BLaER1 (cell line): ENCODE measurements at regions not wholly inside any gene's neighbourhood (a gene's known extent, or its start where the extent isn't known, plus 50 kb on each side); places are given as distances from the start of the nearest gene placed in this dataset.

Experiments
- H3K27ac ChIP-seq: shearing (Covaris generic); formaldehyde crosslinking; 2 replicates; pipeline ENCODE4 v1.8.1; 2022
- H3K27me3 ChIP-seq: shearing (Covaris generic); formaldehyde crosslinking; 2 replicates; pipeline ENCODE4 v1.8.1; 2022
- H3K36me3 ChIP-seq: shearing (Covaris generic); formaldehyde crosslinking; 2 replicates; pipeline ENCODE4 v1.8.1; 2022
- H3K4me1 ChIP-seq: shearing (Covaris generic); formaldehyde crosslinking; 2 replicates; pipeline ENCODE4 v1.8.1; 2022
- H3K4me2 ChIP-seq: shearing (Covaris generic); formaldehyde crosslinking; 2 replicates; pipeline ENCODE4 v1.8.1; 2022
- H3K4me3 ChIP-seq: shearing (Covaris generic); formaldehyde crosslinking; 2 replicates; pipeline ENCODE4 v1.8.1; 2022
- H3K9ac ChIP-seq: shearing (Covaris generic); formaldehyde crosslinking; 2 replicates; pipeline ENCODE4 v1.8.1; 2022
- H3K9me3 ChIP-seq: shearing (Covaris generic); formaldehyde crosslinking; 2 replicates; pipeline ENCODE4 v1.8.1; 2022
- H4K20me1 ChIP-seq: shearing (Covaris generic); formaldehyde crosslinking; 2 replicates; pipeline ENCODE4 v1.8.1; 2022
- Cebpa-rat ChIP-seq: shearing (Covaris generic); IDR thresholded peaks from 2 replicates; pipeline ENCODE4 v1.8.1; 2022

GRCh38 chr13:108387156-108387555 is 117.6 kb downstream of the TNFSF13B start:
- H3K27me3 ChIP-seq = no peaks in the 10 kb centered on the region
- no peaks in the 10 kb centered on the region for H3K4me1 ChIP-seq
- no peaks in the 10 kb centered on the region for H3K9me3 ChIP-seq
- no peaks in the 10 kb centered on the region for H4K20me1 ChIP-seq
- no peak for TF ChIP-seq Cebpa-rat
- no peak overlapping the region for H3K4me3 ChIP-seq
- H3K4me2 ChIP-seq = no peak overlapping the region
- H3K9ac ChIP-seq = no peak overlapping the region
- no peak overlapping the region for H3K27ac ChIP-seq
- no peaks in the 10 kb centered on the region for H3K36me3 ChIP-seq

GRCh38 chr13:108402850-108403249 is 133.3 kb downstream of the TNFSF13B start:
- no peak overlapping the region for H3K4me3 ChIP-seq
- H3K4me2 ChIP-seq = no peak overlapping the region
- no peak overlapping the region for H3K9ac ChIP-seq
- no peak overlapping the region for H3K27ac ChIP-seq
- TF ChIP-seq Cebpa-rat = no peak
- H3K4me1 ChIP-seq = no peaks in the 10 kb centered on the region
- no peaks in the 10 kb centered on the region for H3K9me3 ChIP-seq
- no peaks in the 10 kb centered on the region for H3K36me3 ChIP-seq
- no peaks in the 10 kb centered on the region for H4K20me1 ChIP-seq
- no peaks in the 10 kb centered on the region for H3K27me3 ChIP-seq

GRCh38 chr13:108407495-108407894 is 138.0 kb downstream of the TNFSF13B start:
- H3K36me3 ChIP-seq = no peaks in the 10 kb centered on the region
- TF ChIP-seq Cebpa-rat = no peak
- H4K20me1 ChIP-seq = no peaks in the 10 kb centered on the region
- no peaks in the 10 kb centered on the region for H3K9me3 ChIP-seq
- H3K9ac ChIP-seq = no peak overlapping the region
- H3K27me3 ChIP-seq = no peaks in the 10 kb centered on the region
- no peak overlapping the region for H3K27ac ChIP-seq
- no peak overlapping the region for H3K4me2 ChIP-seq
- no peak overlapping the region for H3K4me3 ChIP-seq
- no peaks in the 10 kb centered on the region for H3K4me1 ChIP-seq

GRCh38 chr13:108408672-108409071 is 139.2 kb downstream of the TNFSF13B start:
- H3K9me3 ChIP-seq = no peaks in the 10 kb centered on the region
- no peak overlapping the region for H3K27ac ChIP-seq
- no peaks in the 10 kb centered on the region for H3K36me3 ChIP-seq
- no peak overlapping the region for H3K4me3 ChIP-seq
- H3K4me1 ChIP-seq = no peaks in the 10 kb centered on the region
- H4K20me1 ChIP-seq = no peaks in the 10 kb centered on the region
- no peak for TF ChIP-seq Cebpa-rat
- no peak overlapping the region for H3K9ac ChIP-seq
- no peaks in the 10 kb centered on the region for H3K27me3 ChIP-seq
- H3K4me2 ChIP-seq = no peak overlapping the region

GRCh38 chr13:108409730-108410129 is 140.2 kb downstream of the TNFSF13B start:
- Histone ChIP-seq H4K20me1 (no peaks in the 10 kb centered on the region), H3K9me3 (no peaks in the 10 kb centered on the region), H3K9ac (no peak overlapping the region), H3K4me2 (no peak overlapping the region), H3K4me1 (peaks cover 1% of the 10 kb centered on the region), H3K27me3 (no peaks in the 10 kb centered on the region), H3K4me3 (no peak overlapping the region), H3K36me3 (no peaks in the 10 kb centered on the region), H3K27ac (no peak overlapping the region)
- TF ChIP-seq Cebpa-rat = no peak

- Histone ChIP-seq H3K27me3 (no peaks in the 10 kb centered on the region), H3K4me1 (peaks cover 4% of the 10 kb centered on the region), H3K27ac (no peak overlapping the region), H3K4me3 (no peak overlapping the region), H3K36me3 (no peaks in the 10 kb centered on the region), H3K9ac (no peak overlapping the region), H3K4me2 (no peak overlapping the region), H3K9me3 (no peaks in the 10 kb centered on the region), H4K20me1 (no peaks in the 10 kb centered on the region)
- TF ChIP-seq Cebpa-rat = no peak
Measured at GRCh38 chr13:108419768-108420167, 150.2 kb downstream of the TNFSF13B start.

GRCh38 chr13:108425056-108425455 is 155.5 kb downstream of the TNFSF13B start:
- H4K20me1 ChIP-seq = no peaks in the 10 kb centered on the region
- H3K27ac ChIP-seq = no peak overlapping the region
- no peaks in the 10 kb centered on the region for H3K4me1 ChIP-seq
- H3K27me3 ChIP-seq = no peaks in the 10 kb centered on the region
- no peaks in the 10 kb centered on the region for H3K9me3 ChIP-seq
- H3K9ac ChIP-seq = no peak overlapping the region
- H3K4me3 ChIP-seq = no peak overlapping the region
- H3K4me2 ChIP-seq = no peak overlapping the region
- TF ChIP-seq Cebpa-rat = no peak
- H3K36me3 ChIP-seq = no peaks in the 10 kb centered on the region

GRCh38 chr13:108426893-108427292 is 157.4 kb downstream of the TNFSF13B start:
- H4K20me1 ChIP-seq = no peaks in the 10 kb centered on the region
- H3K9ac ChIP-seq = no peak overlapping the region
- H3K4me1 ChIP-seq = no peaks in the 10 kb centered on the region
- H3K4me3 ChIP-seq = no peak overlapping the region
- TF ChIP-seq Cebpa-rat = no peak
- no peaks in the 10 kb centered on the region for H3K36me3 ChIP-seq
- no peaks in the 10 kb centered on the region for H3K27me3 ChIP-seq
- no peak overlapping the region for H3K4me2 ChIP-seq
- no peaks in the 10 kb centered on the region for H3K9me3 ChIP-seq
- no peak overlapping the region for H3K27ac ChIP-seq

- Histone ChIP-seq H3K4me2 (no peak overlapping the region), H3K4me3 (no peak overlapping the region), H3K4me1 (no peaks in the 10 kb centered on the region), H4K20me1 (no peaks in the 10 kb centered on the region), H3K36me3 (no peaks in the 10 kb centered on the region), H3K27me3 (no peaks in the 10 kb centered on the region), H3K27ac (no peak overlapping the region), H3K9ac (no peak overlapping the region), H3K9me3 (no peaks in the 10 kb centered on the region)
- TF ChIP-seq Cebpa-rat = no peak
Measured at GRCh38 chr13:108427355-108427754, 157.8 kb downstream of the TNFSF13B start.

GRCh38 chr13:108428691-108429090 is 159.2 kb downstream of the TNFSF13B start:
- H3K27me3 ChIP-seq = no peaks in the 10 kb centered on the region
- no peak overlapping the region for H3K9ac ChIP-seq
- H3K36me3 ChIP-seq = no peaks in the 10 kb centered on the region
- H3K27ac ChIP-seq = no peak overlapping the region
- H3K9me3 ChIP-seq = no peaks in the 10 kb centered on the region
- no peak overlapping the region for H3K4me3 ChIP-seq
- no peak for TF ChIP-seq Cebpa-rat
- no peaks in the 10 kb centered on the region for H4K20me1 ChIP-seq
- H3K4me1 ChIP-seq = no peaks in the 10 kb centered on the region
- H3K4me2 ChIP-seq = no peak overlapping the region

- no peak overlapping the region for H3K4me3 ChIP-seq
- no peak overlapping the region for H3K27ac ChIP-seq
- no peaks in the 10 kb centered on the region for H3K4me1 ChIP-seq
- no peak overlapping the region for H3K9ac ChIP-seq
- TF ChIP-seq Cebpa-rat = no peak
- H3K27me3 ChIP-seq = no peaks in the 10 kb centered on the region
- H3K4me2 ChIP-seq = no peak overlapping the region
- no peaks in the 10 kb centered on the region for H3K9me3 ChIP-seq
- no peaks in the 10 kb centered on the region for H3K36me3 ChIP-seq
- no peaks in the 10 kb centered on the region for H4K20me1 ChIP-seq
Measured at GRCh38 chr13:108433976-108434755, 164.6 kb downstream of the TNFSF13B start.
